ENCODE measurements at regions not wholly inside any gene's neighbourhood (a gene's known extent, or its start where the extent isn't known, plus 50 kb on each side); places are given as distances from the start of the nearest gene placed in this dataset.

DNA sequence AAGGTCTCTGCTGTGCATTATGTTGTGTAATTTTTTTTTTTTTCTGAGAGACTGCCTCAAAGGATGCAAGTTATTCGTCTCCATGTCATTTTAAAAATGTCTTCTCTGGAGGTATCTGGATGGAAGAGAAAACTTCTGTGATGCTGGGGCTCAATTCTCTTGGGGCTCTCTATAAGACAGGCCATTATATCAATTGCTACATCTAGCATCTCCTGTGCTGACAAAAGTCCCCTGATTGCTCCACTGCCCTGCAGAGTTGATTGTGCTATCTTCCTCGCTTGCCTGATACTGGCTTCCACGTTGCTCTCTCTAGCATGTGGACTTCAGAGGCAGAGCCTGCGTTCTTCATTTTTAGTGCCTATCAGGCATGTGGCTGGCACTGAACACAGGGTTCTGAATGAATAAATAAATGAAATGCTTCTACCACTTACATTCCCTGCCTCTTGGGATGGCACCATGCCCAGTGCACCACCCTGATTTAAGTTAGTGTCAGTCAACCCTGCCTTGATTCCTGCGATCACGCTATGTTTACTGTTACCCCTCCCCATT lies 1035.5 kb upstream of the EEF2KMT start (continued):
- no peak for TF ChIP-seq HIC1 (tag by site-specific recombination; IDR thresholded peaks at IDR 0.05)
- no peak for TF ChIP-seq ZNF292 (tag by site-specific recombination; IDR thresholded peaks at IDR 0.05; ENCODE audit: borderline replicate concordance, low read depth)
- TF ChIP-seq ZNF311 (tag by site-specific recombination; IDR thresholded peaks at IDR 0.05; ENCODE audit: borderline replicate concordance) = no peak
- TF ChIP-seq ZNF23 (tag by site-specific recombination; IDR thresholded peaks at IDR 0.05; ENCODE audit: borderline replicate concordance) = no peak
- TF ChIP-seq ZNF416 (tag by site-specific recombination; IDR thresholded peaks at IDR 0.05) = no peak
- no peak for TF ChIP-seq KLF7 (tag by site-specific recombination; IDR thresholded peaks at IDR 0.05; ENCODE audit: borderline replicate concordance)

- ChIA-PET POLR2A (no interaction called here), CTCF (interaction anchor here (0.6 kb wide), 1 partner anchor 431 kb away, joined by 3 read pairs; no protein-coding TSS in a partner anchor)
- Histone ChIP-seq H3K4me3 (ENCODE audit: low read depth, low read length) (no peak overlapping the region), H3K9me3 (ENCODE audit: control insufficient read depth, insufficient read depth, low read depth, low read length) (no peaks in the 10 kb centered on the region), H3K27ac (ENCODE audit: extremely low read depth, low read depth, low read length) (no peak overlapping the region), H3K4me1 (ENCODE audit: control insufficient read depth, insufficient read depth, low read length) (no peaks in the 10 kb centered on the region), H3K36me3 (ENCODE audit: control insufficient read depth in 2 of 2, insufficient read depth in 1 of 2, low read length in 2 of 2) (no peaks in the 10 kb centered on the region)
- no peak for TF ChIP-seq ZNF404 (tag by site-specific recombination; IDR thresholded peaks at IDR 0.05)
- no peak for TF ChIP-seq ZFP37 (tag by site-specific recombination; IDR thresholded peaks at IDR 0.05)
- no peak for TF ChIP-seq ZBTB1 (tag by site-specific recombination; IDR thresholded peaks at IDR 0.05)
- no peak for TF ChIP-seq RBAK (tag by site-specific recombination; IDR thresholded peaks at IDR 0.05)
- no peak for TF ChIP-seq GLI4 (tag by site-specific recombination; IDR thresholded peaks at IDR 0.05)
- TF ChIP-seq ZNF138 (tag by site-specific recombination; IDR thresholded peaks at IDR 0.05; ENCODE audit: borderline replicate concordance) = no peak
- TF ChIP-seq OVOL3 (tag by site-specific recombination; IDR thresholded peaks at IDR 0.05) = no peak
- no peak for TF ChIP-seq ZNF341 (tag by site-specific recombination; IDR thresholded peaks at IDR 0.05; ENCODE audit: low read depth)
- no peak for TF ChIP-seq OSR2 (tag by site-specific recombination; IDR thresholded peaks at IDR 0.05)
- no peak for TF ChIP-seq KLF9 (tag by site-specific recombination; IDR thresholded peaks at IDR 0.05; ENCODE audit: low read depth)
- TF ChIP-seq ZNF19 (tag by site-specific recombination; IDR thresholded peaks at IDR 0.05; ENCODE audit: low read depth) = no peak
- TF ChIP-seq ZFP41 (tag by site-specific recombination; IDR thresholded peaks at IDR 0.05; ENCODE audit: borderline replicate concordance) = no peak
- no peak for TF ChIP-seq FEZF1 (tag by site-specific recombination; IDR thresholded peaks at IDR 0.05)
- TF ChIP-seq, protein P1, sequence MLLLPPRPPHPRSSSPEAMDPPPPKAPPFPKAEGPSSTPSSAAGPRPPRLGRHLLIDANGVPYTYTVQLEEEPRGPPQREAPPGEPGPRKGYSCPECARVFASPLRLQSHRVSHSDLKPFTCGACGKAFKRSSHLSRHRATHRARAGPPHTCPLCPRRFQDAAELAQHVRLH (tag by site-specific recombination; IDR thresholded peaks at IDR 0.05) = no peak
- TF ChIP-seq ZNF621 (tag by site-specific recombination; IDR thresholded peaks at IDR 0.05) = no peak
- no peak for TF ChIP-seq ZNF664 (tag by site-specific recombination; IDR thresholded peaks at IDR 0.05)
- no peak for TF ChIP-seq ZXDB (tag by site-specific recombination; IDR thresholded peaks at IDR 0.05)
- no peak for TF ChIP-seq KLF7 (tag by site-specific recombination; IDR thresholded peaks at IDR 0.05; ENCODE audit: borderline replicate concordance)
- TF ChIP-seq ZNF747 (tag by site-specific recombination; IDR thresholded peaks at IDR 0.05) = no peak
- no peak for TF ChIP-seq ZNF585B (tag by site-specific recombination; IDR thresholded peaks at IDR 0.05)
Measured at GRCh38 chr16:6132121-6132520, 1034.5 kb upstream of the EEF2KMT start.

Data from HEK293 (cell line).